DND-41 (cell line): ENCODE measurements at regions not wholly inside any gene's neighbourhood (a gene's known extent, or its start where the extent isn't known, plus 50 kb on each side); places are given as distances from the start of the nearest gene placed in this dataset.
A peak's percentile ranks its signal among the peaks of the same experiment; 100 is the strongest.

Experiments
- ATAC-seq: fragments of 200-7000 bp; cut with Tn5 transposase; 3 replicates; pipeline ENCODE4 v1.9.1; 2021; ENCODE audit warnings: low read depth; ENCODE audit not compliant: insufficient read depth
- DNase-seq: peaks from one replicate; pipeline ENCODE4 v3.0.0-alpha.2; 2020
- H2AFZ ChIP-seq: 2 replicates; pipeline ENCODE4 v1.6.0; 2012; ENCODE audit warnings: low read depth, low read length
- H3K27ac ChIP-seq: 2 replicates; pipeline ENCODE4 v1.5.1; 2012; ENCODE audit warnings: low read length, inconsistent platforms
- H3K27me3 ChIP-seq: fragments of 200-600 bp; sonication (generic); 2 replicates; pipeline ENCODE4 v1.6.0; 2012; ENCODE audit warnings: low read length, mild to moderate bottlenecking, inconsistent platforms; ENCODE audit not compliant: insufficient read depth, poor library complexity
- H3K36me3 ChIP-seq: 2 replicates; pipeline ENCODE4 v1.5.1; 2012; ENCODE audit warnings: low read length, inconsistent platforms; ENCODE audit not compliant: insufficient read depth
- H3K4me1 ChIP-seq: 2 replicates; pipeline ENCODE4 v1.5.1; 2012; ENCODE audit warnings: mild to moderate bottlenecking, low read length; ENCODE audit not compliant: insufficient read depth
- H3K4me2 ChIP-seq: 2 replicates; pipeline ENCODE4 v1.6.0; 2012; ENCODE audit warnings: mild to moderate bottlenecking, moderate library complexity, low read length, inconsistent platforms; ENCODE audit not compliant: insufficient read depth
- H3K4me3 ChIP-seq, 2 experiments: fragments of 200-600 bp in 1 of 2; shearing (Covaris generic) in 1 of 2; 2 replicates each; pipeline ENCODE4 v1.5.1; 2012 to 2016; ENCODE audit warnings: inconsistent platforms in 2 of 2, low read length in 2 of 2, mild to moderate bottlenecking in 2 of 2, low read depth in 1 of 2, moderate library complexity in 1 of 2
- H3K79me2 ChIP-seq: 2 replicates; pipeline ENCODE4 v1.6.0; 2012; ENCODE audit warnings: low read length, inconsistent platforms; ENCODE audit not compliant: insufficient read depth
- H3K9ac ChIP-seq: 2 replicates; pipeline ENCODE4 v1.6.0; 2012; ENCODE audit warnings: low read depth, mild to moderate bottlenecking, inconsistent platforms, low read length, moderate library complexity
- H3K9me3 ChIP-seq: 2 replicates; pipeline ENCODE4 v1.5.1; 2012; ENCODE audit warnings: low read length, moderate library complexity, mild to moderate bottlenecking, inconsistent platforms; ENCODE audit not compliant: insufficient read depth, severe bottlenecking
- H4K20me1 ChIP-seq: 2 replicates; pipeline ENCODE4 v1.6.0; 2012; ENCODE audit warnings: low read length; ENCODE audit not compliant: insufficient read depth
- CTCF ChIP-seq: IDR thresholded peaks from 2 replicates; pipeline ENCODE4 v1.5.1; 2012; ENCODE audit warnings: borderline replicate concordance, low read length, moderate library complexity, mild to moderate bottlenecking; ENCODE audit not compliant: poor library complexity, severe bottlenecking; ENCODE audit errors: extremely low read depth
- EZH2 ChIP-seq: IDR thresholded peaks from 3 replicates; pipeline ENCODE4 v1.6.1; 2012; ENCODE audit warnings: borderline replicate concordance, low read depth, mild to moderate bottlenecking, moderate library complexity, low read length, inconsistent platforms; ENCODE audit not compliant: severe bottlenecking

GRCh38 chr2:36271266-36271665 is 84.3 kb upstream of the CRIM1 start:
- H3K36me3 ChIP-seq = no peaks in the 10 kb centered on the region
- H3K4me1 ChIP-seq = peaks cover 6% of the 10 kb centered on the region; the same call in 1 of the 2 replicates
- H3K79me2 ChIP-seq = no peaks in the 10 kb centered on the region
- H3K27ac ChIP-seq = no peak overlapping the region
- no peak overlapping the region for H2AFZ ChIP-seq
- no peaks in the 10 kb centered on the region for H4K20me1 ChIP-seq
- no peaks in the 10 kb centered on the region for H3K27me3 ChIP-seq
- no peak for DNase-seq
- H3K4me3 ChIP-seq = no peak overlapping the region
- peaks cover 29% of the 10 kb centered on the region for H3K9me3 ChIP-seq
- no peak overlapping the region for H3K9ac ChIP-seq
- ATAC-seq = peak; percentile 69
- H3K4me2 ChIP-seq = no peak overlapping the region
- TF ChIP-seq EZH2 (no peak), CTCF (no peak)

- Histone ChIP-seq H2AFZ (no peak overlapping the region), H3K4me1 (peaks cover 6% of the 10 kb centered on the region; the same call in 1 of the 2 replicates), H3K27me3 (no peaks in the 10 kb centered on the region), H3K79me2 (no peaks in the 10 kb centered on the region), H3K9me3 (peaks cover 32% of the 10 kb centered on the region), H3K36me3 (no peaks in the 10 kb centered on the region), H3K27ac (no peak overlapping the region), H4K20me1 (no peaks in the 10 kb centered on the region), H3K9ac (no peak overlapping the region), H3K4me3 (no peak overlapping the region), H3K4me2 (no peak overlapping the region)
- ATAC-seq (no peak), DNase-seq (no peak)
- TF ChIP-seq EZH2 (no peak), CTCF (no peak)
These were observed 84.8 kb upstream of the CRIM1 start for GRCh38 chr2:36270758-36271157.

- Histone ChIP-seq H3K4me2 (no peak overlapping the region), H3K27me3 (no peaks in the 10 kb centered on the region)
These were observed 88.4 kb upstream of the CRIM1 start for GRCh38 chr2:36267194-36267593.

More at GRCh38 chr2:36267194-36267593, 88.4 kb upstream of the CRIM1 start:
- no peak overlapping the region; the same call in 1 of the 2 replicates for H3K27ac ChIP-seq
- no peak overlapping the region for H3K9ac ChIP-seq
- no peak overlapping the region for H3K4me3 ChIP-seq
- TF ChIP-seq EZH2 = no peak
- TF ChIP-seq CTCF = no peak
- H3K36me3 ChIP-seq = no peaks in the 10 kb centered on the region
- no peak overlapping the region for H2AFZ ChIP-seq
- H3K79me2 ChIP-seq = no peaks in the 10 kb centered on the region
- no peaks in the 10 kb centered on the region for H4K20me1 ChIP-seq
- DNase-seq (no peak), ATAC-seq (peak; percentile 64)
- peaks cover 6% of the 10 kb centered on the region; the same call in 1 of the 2 replicates for H3K4me1 ChIP-seq
- H3K9me3 ChIP-seq = peaks cover 32% of the 10 kb centered on the region
